HepG2 (cell line): ENCODE measurements at regions not wholly inside any gene's neighbourhood (a gene's known extent, or its start where the extent isn't known, plus 50 kb on each side); places are given as distances from the start of the nearest gene placed in this dataset.

Experiments used
- ATAC-seq: fragments of 200-7000 bp; cut with Tn5 transposase; 3 replicates; pipeline ENCODE4 v1.9.1; 2020; ENCODE audit warnings: mild to moderate bottlenecking, moderate library complexity
- BruUV-seq: library from RNA; stranded (reverse); fragments of 400-500 nt; replicated peaks from 2 replicates; lab custom pipeline; 2021; lab: Mats Ljungman, UMichigan
- CTCF ChIA-PET: fragments of 300-600 bp; formaldehyde crosslinking; extraction: SDS; loops from one replicate; lab custom pipeline; 2021; ENCODE audit warnings: low total read pairs, inconsistent platforms, low intra/inter-chr PET ratio; lab: Yijun Ruan, JAX
- POLR2A ChIA-PET: fragments of 350-600 bp; sonication (Branson Sonifier 250); formaldehyde crosslinking; loops from one replicate; lab custom pipeline; 2020; ENCODE audit warnings: antibody characterized with exemption, inconsistent platforms; lab: Yijun Ruan, JAX
- DNase-seq: peaks from one replicate; pipeline ENCODE4 v3.0.0-alpha.2; 2015; ENCODE audit warnings: low spot score
- FAIRE-seq: peaks from 3 replicates; lab custom pipeline; 2011; peaks lifted over from hg19 to GRCh38; lab: Jason Lieb, UNC
- H2AFZ ChIP-seq: one replicate; pipeline ENCODE4 v1.6.1; 2011; ENCODE audit warnings: low read length, inconsistent platforms
- H3K27ac ChIP-seq: fragments of 300-600 bp; 3 replicates; pipeline ENCODE4 v1.8.0; 2011; ENCODE audit warnings: mixed run types, mild to moderate bottlenecking, mixed read lengths, low read length, inconsistent platforms; ENCODE audit not compliant: insufficient read depth; ENCODE audit errors: extremely low read length
- H3K27me3 ChIP-seq, 2 experiments: fragments of 200-600 bp in 1 of 2; 2 replicates in 1 of 2; 3 replicates in 1 of 2; pipeline versions ENCODE4 v1.6.0 to v1.8.0; 2011; ENCODE audit warnings: low read length in 2 of 2, mild to moderate bottlenecking in 2 of 2, moderate library complexity in 2 of 2, inconsistent platforms in 1 of 2; ENCODE audit not compliant: insufficient read depth in 2 of 2, control insufficient read depth in 1 of 2
- H3K36me3 ChIP-seq, 2 experiments: fragments of 200-600 bp in 1 of 2; replicated peaks in 1 of 2; 2 replicates in 1 of 2; 3 replicates in 1 of 2; pipeline versions ENCODE4 v1.5.1 to v1.8.0; 2011; ENCODE audit warnings: low read length in 2 of 2, inconsistent platforms in 1 of 2; ENCODE audit not compliant: insufficient read depth in 2 of 2, control insufficient read depth in 1 of 2
- H3K4me1 ChIP-seq: 2 replicates; pipeline ENCODE4 v1.5.1; 2012; ENCODE audit warnings: low read length, inconsistent platforms; ENCODE audit not compliant: insufficient read depth
- H3K4me2 ChIP-seq: 2 replicates; pipeline ENCODE4 v1.6.0; 2011; ENCODE audit warnings: low read depth, low read length, inconsistent platforms
- H3K4me3 ChIP-seq, 3 experiments: fragments of 200-600 bp in 1 of 3; sonication (generic), shearing (Covaris generic) in 1 of 3; replicated peaks in 1 of 3; 2 replicates each; pipeline ENCODE4 v1.5.1; 2011 to 2016; ENCODE audit warnings: low read length in 3 of 3, inconsistent platforms in 2 of 3, low read depth in 2 of 3, mild to moderate bottlenecking in 2 of 3, control low read depth in 1 of 3, mixed read lengths in 1 of 3; ENCODE audit not compliant: insufficient read depth in 1 of 3
- H3K79me2 ChIP-seq: one replicate; pipeline ENCODE4 v1.6.1; 2011; ENCODE audit warnings: low read length, inconsistent platforms; ENCODE audit not compliant: insufficient read depth
- H3K9ac ChIP-seq: 2 replicates; pipeline ENCODE4 v1.6.0; 2011; ENCODE audit warnings: mild to moderate bottlenecking, low read depth, low read length, inconsistent platforms; ENCODE audit not compliant: insufficient read depth
- H3K9me3 ChIP-seq: 2 replicates; pipeline ENCODE4 v1.5.1; 2012; ENCODE audit warnings: mild to moderate bottlenecking, low read length
- H4K20me1 ChIP-seq: 2 replicates; pipeline ENCODE4 v1.6.0; 2011; ENCODE audit warnings: inconsistent platforms, mild to moderate bottlenecking, low read length, moderate library complexity; ENCODE audit not compliant: insufficient read depth
- CHCHD3 ChIP-seq: sonication (generic); formaldehyde crosslinking; IDR thresholded peaks from 2 replicates; pipeline ENCODE4 v1.8.0; 2022; ENCODE audit warnings: mild to moderate bottlenecking, missing genetic modification reagents, moderate library complexity
- ELF3 ChIP-seq: IDR thresholded peaks from 2 replicates; pipeline ENCODE4 v1.6.1; 2016; ENCODE audit warnings: missing genetic modification reagents, missing compliant biosample characterization
- ETV5 ChIP-seq: IDR thresholded peaks from 2 replicates; pipeline ENCODE4 v1.6.1; 2018; ENCODE audit warnings: missing biosample characterization, missing genetic modification reagents, inconsistent platforms, borderline replicate concordance
- NAIF1 ChIP-seq: sonication (generic); formaldehyde crosslinking; IDR thresholded peaks from 2 replicates; pipeline ENCODE4 v1.5.0; 2020; ENCODE audit warnings: mild to moderate bottlenecking, missing genetic modification reagents, borderline replicate concordance
- NKX3-1 ChIP-seq: sonication (generic); formaldehyde crosslinking; IDR thresholded peaks from 2 replicates; pipeline ENCODE4 v1.5.0; 2020; ENCODE audit warnings: missing genetic modification reagents
- PHF21A ChIP-seq: sonication (generic); formaldehyde crosslinking; IDR thresholded peaks from 2 replicates; pipeline ENCODE4 v1.5.0; 2020; ENCODE audit warnings: mild to moderate bottlenecking, missing genetic modification reagents
- SATB2 ChIP-seq: sonication (generic); formaldehyde crosslinking; IDR thresholded peaks from 2 replicates; pipeline ENCODE4 v1.5.0; 2020; ENCODE audit warnings: missing genetic modification reagents
- TMF1 ChIP-seq: sonication (generic); formaldehyde crosslinking; IDR thresholded peaks from 2 replicates; pipeline ENCODE4 v1.8.1; 2022; ENCODE audit warnings: low read depth, missing genetic modification reagents
- ZBTB38 ChIP-seq: sonication (generic); formaldehyde crosslinking; IDR thresholded peaks from 2 replicates; pipeline ENCODE4 v1.5.1; 2020; ENCODE audit warnings: mild to moderate bottlenecking, missing genetic modification reagents
- ZNF616 ChIP-seq: sonication (generic); formaldehyde crosslinking; IDR thresholded peaks from 2 replicates; pipeline ENCODE4 v1.5.0; 2020; ENCODE audit warnings: low read depth, mild to moderate bottlenecking, missing genetic modification reagents
- ZNF713 ChIP-seq: sonication (generic); formaldehyde crosslinking; IDR thresholded peaks from 2 replicates; pipeline ENCODE4 v1.4.0; 2020; ENCODE audit warnings: mild to moderate bottlenecking, missing genetic modification reagents
- WGBS: methylation state at CpG from one replicate; pipeline ENCODE4 v1.1.6; 2017; ENCODE audit warnings: low lambda C conversion rate; 5-methylcytosine and 5-hydroxymethylcytosine counted together
- in situ Hi-C: cut with HindIII; loops from 2 replicates; pipeline ENCODE4 v1.10.0; 2017; ENCODE audit warnings: low pct_unique_long_range_greater_than_20kb; ENCODE audit not compliant: extremely low pct_ligation_motif_present
- intact Hi-C: fragments of 100-400 bp; cut with micrococcal nuclease; formaldehyde crosslinking; loops from one replicate; pipeline ENCODE4 v1.10.0; 2022; ENCODE audit not compliant: unreplicated experiment
- TF ChIP-seq, protein P1 (sequence below): IDR thresholded peaks from 2 replicates; pipeline ENCODE4 v1.6.1; 2012; ENCODE audit warnings: low read depth, low read length, improper control_type of control experiment
- TF ChIP-seq, protein P2 (sequence below): sonication (generic); formaldehyde crosslinking; IDR thresholded peaks from 2 replicates; pipeline ENCODE4 v1.5.1; 2020; ENCODE audit warnings: mild to moderate bottlenecking, missing genetic modification reagents
- TF ChIP-seq, protein P3 (sequence below): sonication (generic); formaldehyde crosslinking; IDR thresholded peaks from 2 replicates; pipeline ENCODE4 v1.5.1; 2020; ENCODE audit warnings: missing genetic modification reagents, mild to moderate bottlenecking, borderline replicate concordance
- TF ChIP-seq, protein P4 (sequence below): sonication (generic); formaldehyde crosslinking; IDR thresholded peaks from 2 replicates; pipeline ENCODE4 v1.4.0; 2020; ENCODE audit warnings: missing genetic modification reagents

DNA sequence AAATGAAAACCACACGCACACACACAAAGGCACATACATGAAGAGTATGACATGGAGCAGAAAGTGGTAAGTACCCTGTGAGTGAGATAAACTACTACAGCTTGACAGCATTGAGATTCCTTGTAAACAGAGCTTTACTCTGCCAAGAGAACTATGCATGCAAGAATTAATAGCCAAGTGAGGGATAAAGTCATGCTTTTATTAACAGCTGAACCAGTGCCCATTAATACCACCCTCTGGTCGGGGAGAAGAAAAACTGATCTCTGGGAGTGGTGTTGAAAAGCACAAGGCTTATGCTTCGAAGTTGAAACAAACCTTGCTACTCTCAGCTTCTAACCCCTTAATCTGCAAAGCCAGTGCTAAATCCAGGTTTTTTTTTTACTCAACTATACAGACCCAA, 95.9 kb upstream of the C1QTNF7 start (continued):
- TF ChIP-seq, protein P1, sequence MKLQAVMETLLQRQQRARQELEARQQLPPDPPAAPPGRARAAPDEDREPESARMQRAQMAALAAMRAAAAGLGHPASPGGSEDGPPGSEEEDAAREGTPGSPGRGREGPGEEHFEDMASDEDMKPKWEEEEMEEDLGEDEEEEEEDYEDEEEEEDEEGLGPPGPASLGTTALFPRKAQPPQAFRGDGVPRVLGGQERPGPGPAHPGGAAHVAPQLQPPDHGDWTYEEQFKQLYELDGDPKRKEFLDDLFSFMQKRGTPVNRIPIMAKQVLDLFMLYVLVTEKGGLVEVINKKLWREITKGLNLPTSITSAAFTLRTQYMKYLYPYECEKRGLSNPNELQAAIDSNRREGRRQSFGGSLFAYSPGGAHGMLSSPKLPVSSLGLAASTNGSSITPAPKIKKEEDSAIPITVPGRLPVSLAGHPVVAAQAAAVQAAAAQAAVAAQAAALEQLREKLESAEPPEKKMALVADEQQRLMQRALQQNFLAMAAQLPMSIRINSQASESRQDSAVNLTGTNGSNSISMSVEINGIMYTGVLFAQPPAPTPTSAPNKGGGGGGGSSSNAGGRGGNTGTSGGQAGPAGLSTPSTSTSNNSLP, result no peak
- no peak for TF ChIP-seq NKX3-1 (CRISPR knock-in tag)
- no peak for TF ChIP-seq SATB2 (CRISPR knock-in tag)
- TF ChIP-seq, protein P2, sequence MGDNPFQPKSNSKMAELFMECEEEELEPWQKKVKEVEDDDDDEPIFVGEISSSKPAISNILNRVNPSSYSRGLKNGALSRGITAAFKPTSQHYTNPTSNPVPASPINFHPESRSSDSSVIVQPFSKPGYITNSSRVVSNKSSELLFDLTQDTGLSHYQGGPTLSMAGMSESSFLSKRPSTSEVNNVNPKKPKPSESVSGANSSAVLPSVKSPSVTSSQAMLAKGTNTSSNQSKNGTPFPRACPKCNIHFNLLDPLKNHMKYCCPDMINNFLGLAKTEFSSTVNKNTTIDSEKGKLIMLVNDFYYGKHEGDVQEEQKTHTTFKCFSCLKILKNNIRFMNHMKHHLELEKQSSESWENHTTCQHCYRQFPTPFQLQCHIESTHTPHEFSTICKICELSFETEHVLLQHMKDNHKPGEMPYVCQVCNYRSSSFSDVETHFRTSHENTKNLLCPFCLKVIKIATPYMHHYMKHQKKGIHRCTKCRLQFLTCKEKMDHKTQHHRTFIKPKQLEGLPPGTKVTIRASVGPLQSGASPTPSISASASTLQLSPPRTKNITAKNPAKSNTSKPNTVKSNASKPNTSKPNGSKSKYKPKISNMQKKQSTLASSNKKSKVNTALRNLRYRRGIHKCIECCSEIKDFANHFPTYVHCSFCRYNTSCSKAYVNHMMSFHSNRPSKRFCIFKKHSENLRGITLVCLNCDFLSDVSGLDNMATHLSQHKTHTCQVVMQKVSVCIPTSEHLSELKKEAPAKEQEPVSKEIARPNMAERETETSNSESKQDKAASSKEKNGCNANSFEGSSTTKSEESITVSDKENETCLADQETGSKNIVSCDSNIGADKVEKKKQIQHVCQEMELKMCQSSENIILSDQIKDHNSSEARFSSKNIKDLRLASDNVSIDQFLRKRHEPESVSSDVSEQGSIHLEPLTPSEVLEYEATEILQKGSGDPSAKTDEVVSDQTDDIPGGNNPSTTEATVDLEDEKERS (CRISPR knock-in tag), result no peak
- TF ChIP-seq ELF3 (CRISPR knock-in tag), result no peak
- TF ChIP-seq, all 625 proteins: peak for 0

DNA sequence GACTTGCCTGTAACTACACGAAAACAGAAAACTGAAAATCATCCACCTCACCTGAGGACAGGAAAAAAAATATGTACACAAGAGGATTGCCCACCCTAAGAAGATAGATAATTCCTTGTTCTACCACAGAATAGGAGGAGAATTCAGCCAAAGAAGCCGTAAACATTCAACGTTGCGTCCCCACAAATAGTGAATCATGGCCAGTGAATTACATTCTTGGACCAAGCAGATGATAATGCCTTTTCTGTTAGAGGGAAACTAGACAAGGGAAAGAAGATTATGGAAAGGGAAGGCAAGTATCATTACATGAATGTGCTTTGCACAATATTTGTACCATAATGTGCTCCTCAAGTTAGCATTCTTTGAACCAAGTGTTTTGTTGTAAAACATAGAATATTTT, 95.5 kb upstream of the C1QTNF7 start:
- H3K9me3 ChIP-seq, result no peaks in the 10 kb centered on the region
- 39% methylated on average over 4 of the region's 4 CpGs for WGBS
- DNase-seq (no peak), FAIRE-seq (no peak), ATAC-seq (no peak)
- no peaks in the 10 kb centered on the region for H4K20me1 ChIP-seq
- no peak overlapping the region for H3K9ac ChIP-seq
- H3K79me2 ChIP-seq, result no peaks in the 10 kb centered on the region
- POLR2A ChIA-PET, result no interaction called here
- H3K4me1 ChIP-seq, result no peaks in the 10 kb centered on the region
- H2AFZ ChIP-seq, result no peak overlapping the region
- H3K36me3 ChIP-seq, result no peaks in the 10 kb centered on the region
- in situ Hi-C loops, result no loop called here
- intact Hi-C loops, result no loop called here
- H3K27me3 ChIP-seq, result no peaks in the 10 kb centered on the region
- no peak overlapping the region for H3K4me2 ChIP-seq
- CTCF ChIA-PET, result no interaction called here
- H3K4me3 ChIP-seq, result no peak overlapping the region
- no peak overlapping the region for H3K27ac ChIP-seq
- BruUV-seq, result no TSS peak
- TF ChIP-seq ETV5 (CRISPR knock-in tag) (no peak), CHCHD3 (CRISPR knock-in tag) (no peak), ZBTB38 (CRISPR knock-in tag) (no peak), PHF21A (no peak), TMF1 (no peak), ZNF713 (CRISPR knock-in tag) (no peak), NAIF1 (CRISPR knock-in tag) (no peak), ZNF616 (no peak)
- TF ChIP-seq, protein P3, sequence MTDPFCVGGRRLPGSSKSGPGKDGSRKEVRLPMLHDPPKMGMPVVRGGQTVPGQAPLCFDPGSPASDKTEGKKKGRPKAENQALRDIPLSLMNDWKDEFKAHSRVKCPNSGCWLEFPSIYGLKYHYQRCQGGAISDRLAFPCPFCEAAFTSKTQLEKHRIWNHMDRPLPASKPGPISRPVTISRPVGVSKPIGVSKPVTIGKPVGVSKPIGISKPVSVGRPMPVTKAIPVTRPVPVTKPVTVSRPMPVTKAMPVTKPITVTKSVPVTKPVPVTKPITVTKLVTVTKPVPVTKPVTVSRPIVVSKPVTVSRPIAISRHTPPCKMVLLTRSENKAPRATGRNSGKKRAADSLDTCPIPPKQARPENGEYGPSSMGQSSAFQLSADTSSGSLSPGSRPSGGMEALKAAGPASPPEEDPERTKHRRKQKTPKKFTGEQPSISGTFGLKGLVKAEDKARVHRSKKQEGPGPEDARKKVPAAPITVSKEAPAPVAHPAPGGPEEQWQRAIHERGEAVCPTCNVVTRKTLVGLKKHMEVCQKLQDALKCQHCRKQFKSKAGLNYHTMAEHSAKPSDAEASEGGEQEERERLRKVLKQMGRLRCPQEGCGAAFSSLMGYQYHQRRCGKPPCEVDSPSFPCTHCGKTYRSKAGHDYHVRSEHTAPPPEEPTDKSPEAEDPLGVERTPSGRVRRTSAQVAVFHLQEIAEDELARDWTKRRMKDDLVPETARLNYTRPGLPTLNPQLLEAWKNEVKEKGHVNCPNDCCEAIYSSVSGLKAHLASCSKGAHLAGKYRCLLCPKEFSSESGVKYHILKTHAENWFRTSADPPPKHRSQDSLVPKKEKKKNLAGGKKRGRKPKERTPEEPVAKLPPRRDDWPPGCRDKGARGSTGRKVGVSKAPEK, result no peak
- TF ChIP-seq, protein P4, sequence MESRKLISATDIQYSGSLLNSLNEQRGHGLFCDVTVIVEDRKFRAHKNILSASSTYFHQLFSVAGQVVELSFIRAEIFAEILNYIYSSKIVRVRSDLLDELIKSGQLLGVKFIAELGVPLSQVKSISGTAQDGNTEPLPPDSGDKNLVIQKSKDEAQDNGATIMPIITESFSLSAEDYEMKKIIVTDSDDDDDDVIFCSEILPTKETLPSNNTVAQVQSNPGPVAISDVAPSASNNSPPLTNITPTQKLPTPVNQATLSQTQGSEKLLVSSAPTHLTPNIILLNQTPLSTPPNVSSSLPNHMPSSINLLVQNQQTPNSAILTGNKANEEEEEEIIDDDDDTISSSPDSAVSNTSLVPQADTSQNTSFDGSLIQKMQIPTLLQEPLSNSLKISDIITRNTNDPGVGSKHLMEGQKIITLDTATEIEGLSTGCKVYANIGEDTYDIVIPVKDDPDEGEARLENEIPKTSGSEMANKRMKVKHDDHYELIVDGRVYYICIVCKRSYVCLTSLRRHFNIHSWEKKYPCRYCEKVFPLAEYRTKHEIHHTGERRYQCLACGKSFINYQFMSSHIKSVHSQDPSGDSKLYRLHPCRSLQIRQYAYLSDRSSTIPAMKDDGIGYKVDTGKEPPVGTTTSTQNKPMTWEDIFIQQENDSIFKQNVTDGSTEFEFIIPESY (CRISPR knock-in tag), result no peak
